ENCODE measurements at regions not wholly inside any gene's neighbourhood (a gene's known extent, or its start where the extent isn't known, plus 50 kb on each side); places are given as distances from the start of the nearest gene placed in this dataset.

GRCh38 chr7:22896917-22897316 is 74.3 kb upstream of the TOMM7 start:
- no peak overlapping the region for H3K27ac ChIP-seq (ENCODE audit: low read depth in 1 of 2, low read length in 1 of 2)
- no peak for DNase-seq (ENCODE audit: low read depth in 6 of 9, low spot score in 9 of 9)
- no peak overlapping the region for H3K4me3 ChIP-seq (ENCODE audit: low read length in 2 of 2)
- H3K4me1 ChIP-seq (ENCODE audit: control insufficient read depth in 2 of 2, insufficient read depth in 2 of 2, low read length in 2 of 2): no peaks in the 10 kb centered on the region
- H3K9me3 ChIP-seq (ENCODE audit: control insufficient read depth in 2 of 2, insufficient read depth in 1 of 2, low read length in 1 of 2): no peaks in the 10 kb centered on the region
- no peaks in the 10 kb centered on the region for H3K27me3 ChIP-seq (ENCODE audit: control insufficient read depth in 2 of 2, insufficient read depth in 1 of 2, low read length in 1 of 2)
- no peaks in the 10 kb centered on the region for H3K36me3 ChIP-seq (ENCODE audit: control insufficient read depth in 2 of 2, insufficient read depth in 2 of 2, low read length in 1 of 2)
- 91% methylated on average over 5 of the region's 5 CpGs for WGBS

DNA sequence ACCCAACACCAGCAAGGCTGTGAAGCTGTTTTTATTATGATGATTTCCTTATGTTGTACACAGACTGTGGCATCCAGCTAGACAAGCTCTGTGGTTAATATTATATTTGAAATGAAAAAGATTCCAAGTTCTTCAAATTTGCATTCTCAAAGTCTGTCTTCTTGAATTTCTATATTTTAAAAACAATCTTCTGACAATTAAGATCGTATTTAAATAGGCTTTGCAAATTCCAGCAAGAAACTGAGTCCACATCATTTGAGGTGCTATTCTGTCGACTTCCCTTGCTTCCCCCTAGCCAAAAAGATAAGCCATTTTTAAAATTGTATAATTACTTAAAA is 73.1 kb upstream of the TOMM7 start:
- H3K4me1 ChIP-seq (ENCODE audit: control insufficient read depth in 2 of 2, insufficient read depth in 2 of 2, low read length in 2 of 2): no peaks in the 10 kb centered on the region
- H3K36me3 ChIP-seq (ENCODE audit: control insufficient read depth in 2 of 2, insufficient read depth in 2 of 2, low read length in 1 of 2): no peaks in the 10 kb centered on the region
- 88% methylated on average over 2 of the region's 2 CpGs for WGBS
- DNase-seq (ENCODE audit: low read depth in 6 of 9, low spot score in 9 of 9): no peak
- no peak overlapping the region for H3K27ac ChIP-seq (ENCODE audit: low read depth in 1 of 2, low read length in 1 of 2)
- H3K9me3 ChIP-seq (ENCODE audit: control insufficient read depth in 2 of 2, insufficient read depth in 1 of 2, low read length in 1 of 2): no peaks in the 10 kb centered on the region
- H3K4me3 ChIP-seq (ENCODE audit: low read length in 2 of 2): no peak overlapping the region
- H3K27me3 ChIP-seq (ENCODE audit: control insufficient read depth in 2 of 2, insufficient read depth in 1 of 2, low read length in 1 of 2): no peaks in the 10 kb centered on the region

GRCh38 chr7:22895140-22895827 is 72.6 kb upstream of the TOMM7 start:
- H3K27me3 ChIP-seq (ENCODE audit: control insufficient read depth in 2 of 2, insufficient read depth in 1 of 2, low read length in 1 of 2): no peaks in the 10 kb centered on the region
- no peak overlapping the region for H3K27ac ChIP-seq (ENCODE audit: low read depth in 1 of 2, low read length in 1 of 2)
- DNase-seq (ENCODE audit: low read depth in 6 of 9, low spot score in 9 of 9): no peak
- WGBS: 89% methylated on average over 3 of the region's 3 CpGs
- H3K4me1 ChIP-seq (ENCODE audit: control insufficient read depth in 2 of 2, insufficient read depth in 2 of 2, low read length in 2 of 2): no peaks in the 10 kb centered on the region
- no peaks in the 10 kb centered on the region for H3K9me3 ChIP-seq (ENCODE audit: control insufficient read depth in 2 of 2, insufficient read depth in 1 of 2, low read length in 1 of 2)
- no peaks in the 10 kb centered on the region for H3K36me3 ChIP-seq (ENCODE audit: control insufficient read depth in 2 of 2, insufficient read depth in 2 of 2, low read length in 1 of 2)
- H3K4me3 ChIP-seq (ENCODE audit: low read length in 2 of 2): no peak overlapping the region

DNA sequence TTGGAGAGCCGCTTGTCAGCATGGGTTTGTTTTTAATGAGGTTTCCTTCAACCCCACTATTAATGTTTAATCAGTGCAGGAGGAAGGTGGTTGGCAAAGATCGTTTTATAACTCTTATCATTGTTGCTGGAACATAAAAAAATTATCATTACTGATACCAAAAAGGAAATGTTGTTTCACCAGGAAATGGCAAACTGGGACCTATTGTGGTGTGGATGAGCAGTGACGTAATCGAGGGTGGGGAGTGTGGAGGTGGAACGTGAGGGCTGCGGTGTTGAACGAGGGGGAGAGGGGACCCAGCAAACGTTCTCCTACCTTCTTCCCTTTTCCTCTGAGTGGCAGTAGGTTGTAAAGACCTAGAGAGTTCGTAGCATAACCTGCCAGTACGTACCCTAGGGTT is 71.9 kb upstream of the TOMM7 start:
- no peaks in the 10 kb centered on the region for H3K27me3 ChIP-seq (ENCODE audit: control insufficient read depth in 2 of 2, insufficient read depth in 1 of 2, low read length in 1 of 2)
- H3K4me1 ChIP-seq (ENCODE audit: control insufficient read depth in 2 of 2, insufficient read depth in 2 of 2, low read length in 2 of 2): no peaks in the 10 kb centered on the region
- no peak overlapping the region for H3K4me3 ChIP-seq (ENCODE audit: low read length in 2 of 2)
- DNase-seq (ENCODE audit: low read depth in 6 of 9, low spot score in 9 of 9): no peak
- no peaks in the 10 kb centered on the region for H3K36me3 ChIP-seq (ENCODE audit: control insufficient read depth in 2 of 2, insufficient read depth in 2 of 2, low read length in 1 of 2)
- WGBS: 90% methylated on average over 10 of the region's 10 CpGs
- H3K27ac ChIP-seq (ENCODE audit: low read depth in 1 of 2, low read length in 1 of 2): no peak overlapping the region
- H3K9me3 ChIP-seq (ENCODE audit: control insufficient read depth in 2 of 2, insufficient read depth in 1 of 2, low read length in 1 of 2): no peaks in the 10 kb centered on the region

- no peak for DNase-seq (ENCODE audit: low read depth in 6 of 9, low spot score in 9 of 9)
- H3K36me3 ChIP-seq (ENCODE audit: control insufficient read depth in 2 of 2, insufficient read depth in 2 of 2, low read length in 1 of 2): no peaks in the 10 kb centered on the region
- H3K9me3 ChIP-seq (ENCODE audit: control insufficient read depth in 2 of 2, insufficient read depth in 1 of 2, low read length in 1 of 2): no peaks in the 10 kb centered on the region
- H3K4me1 ChIP-seq (ENCODE audit: control insufficient read depth in 2 of 2, insufficient read depth in 2 of 2, low read length in 2 of 2): peaks cover 0 to 4% of the 10 kb centered on the region in 2 donors
- no peak overlapping the region for H3K4me3 ChIP-seq (ENCODE audit: low read length in 2 of 2)
- no peaks in the 10 kb centered on the region for H3K27me3 ChIP-seq (ENCODE audit: control insufficient read depth in 2 of 2, insufficient read depth in 1 of 2, low read length in 1 of 2)
- WGBS: 90% methylated on average over 4 of the region's 4 CpGs
- H3K27ac ChIP-seq (ENCODE audit: low read depth in 1 of 2, low read length in 1 of 2): no peak overlapping the region
Observed at GRCh38 chr7:22890773-22891172, 68.1 kb upstream of the TOMM7 start.

DNA sequence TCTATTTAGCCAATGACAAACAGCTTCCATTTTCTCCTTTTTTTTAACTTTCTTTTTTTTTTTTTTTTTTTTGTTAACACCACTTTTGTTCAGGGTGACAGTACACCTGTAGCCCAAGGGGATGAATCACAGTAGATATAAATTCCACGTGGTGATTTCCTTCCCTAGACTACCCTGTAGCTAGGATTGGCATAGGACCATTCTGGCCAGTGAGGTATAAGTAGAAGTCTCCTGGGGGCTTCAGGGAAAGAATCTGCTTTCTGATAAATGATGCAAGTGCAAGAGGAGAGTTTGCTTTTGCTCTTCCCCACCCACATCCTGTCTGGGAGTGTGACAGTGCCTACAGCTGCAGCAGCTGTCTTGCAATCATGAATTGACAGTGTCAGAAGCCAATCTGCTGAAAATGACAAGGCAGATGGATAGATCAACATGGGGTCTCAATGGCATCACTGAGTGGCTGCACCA is 63.2 kb upstream of the TOMM7 start:
- WGBS: 30% methylated on average over 1 of the region's 1 CpG
- peak overlapping the region in 1 of 2 donors; percentile 70 for H3K27ac ChIP-seq (ENCODE audit: low read depth in 1 of 2, low read length in 1 of 2)
- no peaks in the 10 kb centered on the region for H3K27me3 ChIP-seq (ENCODE audit: control insufficient read depth in 2 of 2, insufficient read depth in 1 of 2, low read length in 1 of 2)
- DNase-seq (ENCODE audit: low read depth in 6 of 9, low spot score in 9 of 9): peak; percentile 34 to 84 (median 58)
- peaks cover 0 to 5% of the 10 kb centered on the region in 2 donors for H3K4me1 ChIP-seq (ENCODE audit: control insufficient read depth in 2 of 2, insufficient read depth in 2 of 2, low read length in 2 of 2)
- H3K9me3 ChIP-seq (ENCODE audit: control insufficient read depth in 2 of 2, insufficient read depth in 1 of 2, low read length in 1 of 2): no peaks in the 10 kb centered on the region
- H3K4me3 ChIP-seq (ENCODE audit: low read length in 2 of 2): no peak overlapping the region
- no peaks in the 10 kb centered on the region for H3K36me3 ChIP-seq (ENCODE audit: control insufficient read depth in 2 of 2, insufficient read depth in 2 of 2, low read length in 1 of 2)

- 90% methylated on average over 5 of the region's 5 CpGs for WGBS
- H3K27ac ChIP-seq (ENCODE audit: low read depth in 1 of 2, low read length in 1 of 2): peak overlapping the region in 1 of 2 donors; percentile 70
- no peaks in the 10 kb centered on the region for H3K36me3 ChIP-seq (ENCODE audit: control insufficient read depth in 2 of 2, insufficient read depth in 2 of 2, low read length in 1 of 2)
- peaks cover 0 to 5% of the 10 kb centered on the region in 2 donors for H3K4me1 ChIP-seq (ENCODE audit: control insufficient read depth in 2 of 2, insufficient read depth in 2 of 2, low read length in 2 of 2)
- H3K27me3 ChIP-seq (ENCODE audit: control insufficient read depth in 2 of 2, insufficient read depth in 1 of 2, low read length in 1 of 2): no peaks in the 10 kb centered on the region
- no peak overlapping the region for H3K4me3 ChIP-seq (ENCODE audit: low read length in 2 of 2)
- peak in 1 of 9 donors; percentile 15 for DNase-seq (ENCODE audit: low read depth in 6 of 9, low spot score in 9 of 9)
- H3K9me3 ChIP-seq (ENCODE audit: control insufficient read depth in 2 of 2, insufficient read depth in 1 of 2, low read length in 1 of 2): no peaks in the 10 kb centered on the region
Observed at GRCh38 chr7:22884911-22885788, 62.5 kb upstream of the TOMM7 start.

- Histone ChIP-seq H3K27me3 (ENCODE audit: control insufficient read depth in 2 of 2, insufficient read depth in 1 of 2, low read length in 1 of 2) (no peaks in the 10 kb centered on the region), H3K36me3 (ENCODE audit: control insufficient read depth in 2 of 2, insufficient read depth in 2 of 2, low read length in 1 of 2) (no peaks in the 10 kb centered on the region), H3K9me3 (ENCODE audit: control insufficient read depth in 2 of 2, insufficient read depth in 1 of 2, low read length in 1 of 2) (no peaks in the 10 kb centered on the region), H3K4me1 (ENCODE audit: control insufficient read depth in 2 of 2, insufficient read depth in 2 of 2, low read length in 2 of 2) (peaks cover 0 to 5% of the 10 kb centered on the region in 2 donors), H3K27ac (ENCODE audit: low read depth in 1 of 2, low read length in 1 of 2) (no peak overlapping the region), H3K4me3 (ENCODE audit: low read length in 2 of 2) (no peak overlapping the region)
- DNase-seq (ENCODE audit: low read depth in 6 of 9, low spot score in 9 of 9): no peak
- WGBS: 93% methylated on average over 3 of the region's 3 CpGs
Observed at GRCh38 chr7:22882106-22882505, 59.5 kb upstream of the TOMM7 start.

DNA sequence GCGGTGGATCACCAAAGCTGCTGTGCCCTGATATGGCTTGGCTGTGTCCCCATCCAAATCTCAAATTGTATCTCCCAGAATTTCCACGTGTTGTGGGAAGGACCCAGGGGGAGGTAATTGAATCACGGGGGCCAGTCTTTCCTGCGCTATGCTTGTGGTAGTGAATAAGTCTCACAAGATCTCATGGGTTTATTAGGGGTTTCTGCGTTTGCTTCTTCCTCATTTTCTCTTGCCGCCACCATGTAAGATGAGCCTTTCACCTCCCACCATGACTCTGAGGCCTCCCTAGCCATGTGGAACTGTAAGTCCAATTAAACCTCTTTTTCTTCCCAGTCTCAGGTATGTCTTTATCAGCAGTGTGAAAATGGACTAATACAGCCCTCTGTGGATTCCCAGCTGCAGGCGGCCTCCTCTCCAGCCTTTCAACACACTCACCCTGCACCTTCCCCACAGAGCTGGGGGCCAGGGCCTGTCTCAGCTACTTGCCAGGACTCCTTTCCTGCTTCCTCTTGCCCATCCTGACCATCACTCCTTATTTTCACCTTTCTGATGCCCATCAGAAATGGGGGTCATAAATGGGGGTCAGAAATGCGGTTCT is 57.2 kb upstream of the TOMM7 start:
- H3K9me3 ChIP-seq (ENCODE audit: control insufficient read depth in 2 of 2, insufficient read depth in 1 of 2, low read length in 1 of 2): no peaks in the 10 kb centered on the region
- no peak for DNase-seq (ENCODE audit: low read depth in 6 of 9, low spot score in 9 of 9)
- H3K36me3 ChIP-seq (ENCODE audit: control insufficient read depth in 2 of 2, insufficient read depth in 2 of 2, low read length in 1 of 2): no peaks in the 10 kb centered on the region
- 74% methylated on average over 8 of the region's 8 CpGs for WGBS
- H3K27me3 ChIP-seq (ENCODE audit: control insufficient read depth in 2 of 2, insufficient read depth in 1 of 2, low read length in 1 of 2): no peaks in the 10 kb centered on the region
- no peaks in the 10 kb centered on the region for H3K4me1 ChIP-seq (ENCODE audit: control insufficient read depth in 2 of 2, insufficient read depth in 2 of 2, low read length in 2 of 2)
- no peak overlapping the region for H3K4me3 ChIP-seq (ENCODE audit: low read length in 2 of 2)
- no peak overlapping the region for H3K27ac ChIP-seq (ENCODE audit: low read depth in 1 of 2, low read length in 1 of 2)
